ENCODE measurements at regions not wholly inside any gene's neighbourhood (a gene's known extent, or its start where the extent isn't known, plus 50 kb on each side); places are given as distances from the start of the nearest gene placed in this dataset.
"Not testable (repeated sequence)": the region's sequence is repeated elsewhere in the genome, so short reads cannot be mapped to it uniquely, and the experiment has no call there.

GRCh38 chr17:20676656-20677055 lies 97.1 kb downstream of the CDRT15L2 start:
- not testable (repeated sequence) for TF ChIP-seq CTCF (conservative IDR thresholded peaks at IDR 0.05; ENCODE audit: low read depth, low read length); EZH2 (IDR thresholded peaks at IDR 0.05; ENCODE audit: low read length, unreplicated experiment)
